Tongue (tissue), 1 donor: ENCODE measurements at regions not wholly inside any gene's neighbourhood (a gene's known extent, or its start where the extent isn't known, plus 50 kb on each side); places are given as distances from the start of the nearest gene placed in this dataset.
A peak's percentile ranks its signal among the peaks of the same experiment; 100 is the strongest.
"Not testable (repeated sequence)": the region's sequence is repeated elsewhere in the genome, so short reads cannot be mapped to it uniquely, and the experiment has no call there.

Experiments used
- DNase-seq: peaks from one replicate; pipeline ENCODE4 v3.0.0-alpha.2; 2015

DNA sequence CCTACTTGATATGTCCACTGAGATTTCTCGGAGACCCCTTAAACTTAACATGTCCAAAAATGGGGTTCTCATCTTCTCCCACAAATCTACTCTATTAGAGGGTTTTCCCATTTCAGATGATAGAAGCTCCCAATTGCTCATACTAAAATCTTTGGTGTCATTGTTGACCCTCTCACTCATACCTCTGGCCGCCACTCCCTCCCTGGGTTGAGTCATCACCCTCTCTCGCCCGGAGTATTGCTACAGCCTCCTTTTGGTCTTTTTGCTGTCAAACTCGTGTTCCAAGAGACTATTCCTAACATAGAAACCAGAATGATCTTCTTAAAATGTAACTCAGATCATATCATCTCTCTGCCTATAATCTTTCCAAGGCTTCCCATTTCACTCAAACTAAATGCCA lies 91.0 kb upstream of the GNAQ start:
- DNase-seq: no peak

DNA sequence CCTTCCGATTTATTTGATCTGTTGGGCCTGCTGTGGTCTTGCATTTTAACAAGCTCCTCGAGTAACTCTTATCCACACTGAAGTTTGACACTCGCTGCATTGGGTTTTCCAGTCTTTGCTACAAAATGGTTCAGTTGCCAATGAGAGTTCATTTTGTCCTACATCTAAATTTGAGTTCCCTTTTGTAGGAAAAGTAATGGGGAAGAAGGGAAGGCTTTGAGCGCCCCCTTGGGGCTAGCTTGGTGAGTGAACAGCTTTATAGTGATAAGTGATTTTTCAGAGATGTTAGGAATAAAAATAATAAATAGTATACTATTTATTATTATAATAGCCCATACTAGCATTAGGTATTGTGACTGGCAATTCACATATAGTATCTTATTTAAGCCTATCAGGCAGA lies 89.9 kb upstream of the GNAQ start:
- peak; percentile 70 for DNase-seq

DNA sequence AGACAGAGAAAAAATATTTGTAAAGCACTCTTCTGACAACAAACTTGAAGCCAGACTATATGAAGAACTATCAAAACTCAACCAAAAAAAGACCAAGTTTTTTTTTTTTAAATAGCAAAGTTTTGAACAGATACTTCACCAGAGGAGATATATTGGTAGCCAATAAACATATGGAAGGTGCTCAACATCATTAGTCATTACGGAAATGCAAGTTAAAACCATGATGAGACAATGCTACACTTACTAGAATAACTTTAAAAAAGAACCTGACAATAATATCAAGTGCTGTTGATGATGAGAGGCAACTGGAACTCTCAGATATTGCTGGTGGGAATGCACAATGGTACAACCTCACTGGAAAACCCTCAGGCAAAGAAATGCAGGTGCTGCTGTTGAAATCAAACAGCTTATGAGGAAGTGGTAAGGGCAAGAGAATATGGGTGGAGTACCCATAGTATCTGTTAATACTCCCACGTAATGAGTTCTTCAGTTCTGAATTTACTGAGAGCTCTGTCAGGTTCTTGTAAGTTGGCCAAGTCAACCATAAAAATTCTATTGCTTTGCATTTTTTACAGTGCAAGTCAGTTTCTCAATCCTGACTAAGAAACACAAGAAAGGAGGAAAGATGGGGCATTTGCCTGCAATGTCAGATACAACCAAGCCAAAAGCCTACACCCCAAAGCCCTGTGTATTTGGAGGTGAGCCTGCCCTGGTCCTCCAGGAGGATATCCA lies 87.3 kb upstream of the GNAQ start:
- DNase-seq: no peak

DNA sequence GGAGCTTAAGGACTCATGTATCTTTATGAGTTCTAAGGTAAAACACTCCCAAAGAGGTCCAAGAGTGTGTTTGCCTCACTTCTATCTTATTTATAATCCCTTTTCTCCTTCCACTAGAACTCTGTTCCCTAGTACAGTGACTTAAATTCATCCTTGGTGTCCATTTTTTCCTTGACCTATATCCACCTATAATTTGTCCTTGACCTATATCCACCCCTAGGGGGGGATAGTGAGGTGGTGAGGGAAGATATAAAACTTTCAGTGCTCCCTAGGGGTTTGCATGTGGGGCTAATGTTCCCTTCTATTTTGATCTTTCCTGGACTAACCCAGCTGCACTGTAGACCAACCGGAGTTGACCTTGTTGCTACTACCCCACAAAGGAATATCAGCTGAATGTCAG lies 83.5 kb upstream of the GNAQ start:
- no peak for DNase-seq

DNA sequence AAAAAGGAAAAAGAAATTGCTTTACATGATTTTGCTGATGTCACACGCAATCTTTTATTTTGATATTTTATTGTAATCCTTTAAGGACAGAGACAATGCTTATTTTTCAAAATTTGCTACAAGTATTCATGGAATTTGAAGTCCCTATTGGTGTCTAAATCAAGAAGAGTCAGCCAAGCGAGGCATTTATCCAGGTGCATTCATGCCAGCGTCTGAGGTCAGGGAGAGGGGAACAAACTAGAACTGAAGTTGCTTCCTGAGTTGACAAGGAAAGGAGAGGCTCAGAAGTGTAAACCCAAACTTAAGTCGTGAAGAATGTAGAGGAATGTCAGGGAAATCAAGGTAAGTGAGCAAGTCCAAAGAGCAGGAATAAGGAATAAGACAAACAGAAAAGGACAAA lies 83.0 kb upstream of the GNAQ start:
- no peak for DNase-seq

DNA sequence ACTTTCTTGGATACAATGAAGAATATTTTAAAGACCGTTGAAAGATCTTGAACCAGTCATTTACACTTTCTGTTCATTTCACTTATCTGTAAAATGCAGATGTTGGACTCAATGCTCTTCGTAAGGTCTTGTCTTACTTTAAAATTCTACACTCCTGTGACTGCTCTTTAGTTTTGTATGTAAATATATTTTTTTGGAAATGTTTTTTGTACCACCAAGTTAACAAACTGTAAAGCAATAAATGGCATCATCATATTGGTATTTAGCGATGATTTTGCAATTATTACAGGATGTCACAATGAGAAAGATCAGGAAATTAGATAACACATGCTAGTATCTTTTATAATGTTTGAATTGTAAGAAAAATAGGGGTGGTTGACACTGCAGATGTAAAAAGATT lies 80.8 kb upstream of the GNAQ start:
- no peak for DNase-seq

DNA sequence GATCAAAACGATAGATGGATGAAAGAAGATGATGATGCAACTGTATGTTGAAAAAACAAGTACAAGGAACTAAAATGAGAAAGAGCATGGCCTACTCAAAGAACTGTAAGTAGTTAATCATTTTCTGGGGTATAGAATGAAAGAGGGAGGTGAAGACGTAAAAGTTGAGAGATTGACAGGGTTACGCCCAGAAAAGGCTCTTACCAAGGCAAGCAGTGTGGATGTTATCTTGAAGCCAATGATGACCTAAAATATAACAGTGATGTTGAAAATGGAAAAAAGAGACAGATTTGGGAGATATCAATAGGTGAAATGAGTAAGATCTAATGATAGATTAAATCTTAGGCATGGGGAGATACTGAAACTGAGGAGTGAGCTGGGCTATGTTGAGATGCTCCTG lies 80.4 kb upstream of the GNAQ start:
- no peak for DNase-seq

DNA sequence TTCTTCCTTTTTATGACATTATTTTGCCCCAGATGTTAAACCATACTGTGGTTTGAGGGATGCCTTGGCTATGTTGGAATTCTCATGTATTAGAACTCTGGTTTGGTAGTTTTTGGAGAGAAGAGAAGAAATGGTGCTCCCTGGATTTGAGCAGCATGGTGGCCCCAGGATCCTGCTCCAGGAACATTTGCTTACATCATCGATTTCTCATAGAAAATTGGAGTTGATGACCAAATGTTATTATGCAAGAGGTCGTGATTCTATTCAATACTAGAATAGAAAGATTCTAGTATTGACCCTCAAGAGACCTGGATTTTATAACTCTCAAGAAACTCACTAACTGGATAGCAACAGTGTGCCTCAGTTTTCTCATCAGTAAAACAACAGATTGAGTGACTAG lies 77.5 kb upstream of the GNAQ start:
- no peak for DNase-seq

DNA sequence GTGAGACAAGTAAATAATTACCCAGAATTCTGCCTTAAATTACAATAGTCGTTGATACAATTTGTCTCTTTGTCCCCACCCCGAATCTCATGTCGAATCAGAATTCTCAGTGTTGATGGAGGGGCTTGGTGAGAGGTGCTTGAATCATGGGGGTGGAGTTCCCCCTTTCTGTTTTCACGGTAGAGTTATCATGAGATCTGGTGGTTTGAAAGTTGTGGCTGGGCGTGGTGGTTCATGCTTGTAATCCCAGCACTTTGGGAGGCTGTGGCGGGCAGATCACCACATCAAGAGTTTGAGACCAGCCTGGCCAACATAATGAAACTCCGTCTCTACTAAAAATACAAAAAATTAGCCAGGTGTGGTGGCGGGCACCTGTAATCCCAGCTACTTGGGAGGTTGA lies 75.0 kb upstream of the GNAQ start:
- not testable (repeated sequence) for DNase-seq

DNA sequence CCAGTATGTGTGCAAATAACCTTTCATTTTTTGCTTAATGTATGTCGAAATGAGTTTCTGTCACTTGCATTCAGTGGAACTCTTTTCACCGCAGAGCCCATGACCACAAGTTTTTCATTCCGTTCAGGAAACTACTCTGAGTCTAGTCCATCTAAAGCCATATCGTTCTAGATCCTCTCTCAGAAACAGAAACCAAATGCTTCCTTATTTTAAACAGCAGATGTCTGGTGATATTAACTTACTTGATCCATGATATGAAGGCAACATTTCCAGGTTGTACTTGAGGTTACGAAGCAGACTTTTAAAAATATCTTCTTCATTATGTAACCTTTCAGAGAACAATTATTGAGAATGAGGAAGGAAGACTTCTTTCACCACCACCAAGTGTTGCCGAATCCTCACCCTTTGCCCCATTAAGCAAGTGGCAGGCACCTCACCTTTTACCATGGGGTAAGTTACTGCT lies 72.4 kb upstream of the GNAQ start:
- no peak for DNase-seq

DNA sequence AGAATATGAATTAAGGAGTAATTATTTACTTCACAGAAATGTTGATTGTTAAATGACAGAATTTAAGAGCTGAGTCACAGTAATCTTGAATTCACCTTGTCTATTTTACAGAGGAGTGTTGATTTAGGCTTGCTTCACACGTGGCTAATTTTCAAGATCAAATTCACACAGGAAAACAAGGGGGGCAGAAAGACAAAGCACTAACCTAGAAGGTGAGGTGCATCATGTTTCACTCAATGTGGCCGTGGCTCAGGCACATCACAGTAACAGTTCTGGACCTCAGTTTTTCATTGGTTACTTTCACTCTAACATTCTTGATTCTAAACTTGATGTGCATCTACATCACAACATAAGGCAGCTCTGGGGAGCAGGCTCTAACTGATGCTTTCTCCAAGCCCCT lies 69.6 kb upstream of the GNAQ start:
- no peak for DNase-seq

DNA sequence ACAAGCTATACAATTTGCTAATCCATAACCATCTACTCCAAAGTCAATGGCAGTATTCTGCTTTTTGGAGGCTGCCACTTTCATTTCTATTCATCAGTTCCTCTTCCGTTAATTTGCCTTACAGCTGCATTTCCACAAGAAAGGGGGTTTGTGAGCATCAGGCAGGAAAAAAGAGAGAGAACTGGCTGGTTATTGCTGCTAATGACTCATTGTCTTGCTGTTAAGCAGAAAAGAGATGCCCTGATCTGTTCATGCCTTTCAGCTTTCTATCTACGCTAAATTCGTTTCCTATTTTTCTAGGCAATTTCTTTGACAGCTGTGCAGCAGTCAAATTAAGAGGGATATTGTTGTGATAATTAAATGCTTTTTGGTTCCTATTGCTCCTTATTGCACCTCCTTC lies 65.9 kb upstream of the GNAQ start:
- peak; percentile 9 for DNase-seq

DNA sequence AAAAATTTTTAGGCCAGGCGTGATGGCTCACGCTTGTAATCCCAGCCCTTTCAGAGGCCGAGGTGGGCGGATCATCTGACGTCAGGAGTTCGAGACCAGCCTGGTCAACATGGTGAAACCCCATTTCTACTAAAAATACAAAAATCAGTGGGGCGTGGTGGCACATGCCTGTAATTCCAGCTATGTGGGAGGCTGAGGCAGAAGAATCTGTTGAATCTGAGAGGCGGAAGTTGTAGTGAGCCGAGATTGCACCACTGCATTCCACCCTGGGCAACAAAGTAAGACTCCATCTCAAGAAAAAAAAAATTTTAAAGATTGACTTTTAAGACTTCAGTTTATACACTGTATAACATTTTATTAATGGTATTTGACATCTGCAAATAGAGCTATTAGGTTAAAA lies 60.1 kb upstream of the GNAQ start:
- no peak for DNase-seq

DNA sequence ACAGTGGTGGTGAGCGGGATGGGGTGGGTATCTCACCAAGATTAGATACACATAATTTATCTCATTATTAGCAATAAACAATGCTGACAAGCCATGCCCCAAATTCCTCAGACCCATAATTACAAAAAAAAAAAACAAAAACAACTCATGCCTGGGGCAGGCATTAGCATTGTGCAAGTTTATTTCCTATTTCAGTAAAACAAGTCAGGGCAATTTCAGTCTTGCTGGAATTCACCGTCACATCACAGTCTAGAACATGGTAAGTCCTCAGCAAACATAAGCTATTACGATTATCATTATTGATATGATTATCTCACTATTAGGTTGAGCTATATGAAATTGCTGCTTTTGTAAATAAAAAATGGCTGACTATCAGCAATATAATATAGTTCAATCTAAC lies 57.5 kb upstream of the GNAQ start:
- no peak for DNase-seq

DNA sequence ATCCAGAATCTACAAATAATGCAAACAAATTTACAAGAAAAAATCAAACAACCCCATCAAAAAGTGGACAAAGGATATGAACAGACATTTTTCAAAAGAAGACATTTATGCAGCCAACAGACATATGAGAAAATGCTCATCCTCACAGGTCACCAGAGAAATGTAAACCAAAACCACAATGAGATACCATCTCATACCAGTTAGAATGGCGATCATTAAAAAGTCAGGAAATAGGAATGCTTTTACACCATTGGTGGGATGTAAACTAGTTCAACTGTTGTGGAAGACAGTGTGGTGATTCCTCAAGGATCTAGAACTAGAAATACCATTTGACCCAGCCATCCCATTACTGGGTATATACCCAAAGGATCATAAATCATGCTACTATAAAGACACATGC lies 56.6 kb upstream of the GNAQ start:
- not testable (repeated sequence) for DNase-seq
